GM12878 (cell line): ENCODE measurements at regions not wholly inside any gene's neighbourhood (a gene's known extent, or its start where the extent isn't known, plus 50 kb on each side); places are given as distances from the start of the nearest gene placed in this dataset.

ENCODE experiments used
- ATAC-seq: fragments of 200-7000 bp; cut with Tn5 transposase; 3 replicates; pipeline ENCODE4 v1.9.1; 2020; ENCODE audit warnings: mild to moderate bottlenecking, moderate library complexity
- BruUV-seq: library from RNA; stranded (reverse); fragments of 400-500 nt; replicated peaks from 2 replicates; lab custom pipeline; 2021; lab: Mats Ljungman, UMichigan
- CTCF ChIA-PET: fragments of 300-600 bp; sonication (Branson Sonifier 250); formaldehyde crosslinking; extraction: SDS; loops from one replicate; lab custom pipeline; 2021; ENCODE audit warnings: inconsistent platforms; lab: Yijun Ruan, JAX
- POLR2A ChIA-PET: fragments of 350-600 bp; formaldehyde crosslinking; extraction: SDS; loops from one replicate; lab custom pipeline; 2021; ENCODE audit warnings: inconsistent platforms; lab: Charles Lee
- RAD21 ChIA-PET: fragments of 300-600 bp; sonication (Branson Sonifier 250); formaldehyde crosslinking; loops from one replicate; lab custom pipeline; 2023; ENCODE audit warnings: antibody characterized with exemption; ENCODE audit not compliant: unreplicated experiment; lab: Charles Lee
- SMC1A ChIA-PET: fragments of 300-600 bp; sonication (Branson Sonifier 250); formaldehyde crosslinking; loops from one replicate; lab custom pipeline; 2023; ENCODE audit not compliant: unreplicated experiment, uncharacterized antibody; lab: Charles Lee
- DNase-seq: peaks from one replicate; pipeline ENCODE4 v3.0.0-alpha.2; 2011; ENCODE audit warnings: low read depth, low spot score
- FAIRE-seq: peaks from 3 replicates; lab custom pipeline; 2011; peaks lifted over from hg19 to GRCh38; lab: Jason Lieb, UNC
- H2AFZ ChIP-seq: 2 replicates; pipeline ENCODE4 v1.6.0; 2011; ENCODE audit warnings: low read depth, low read length, control low read depth; ENCODE audit not compliant: control insufficient read depth
- H3K27ac ChIP-seq: 2 replicates; pipeline ENCODE4 v1.5.1; 2011; ENCODE audit warnings: control low read depth; ENCODE audit not compliant: control insufficient read depth, insufficient read depth
- H3K27me3 ChIP-seq, 2 experiments: replicated peaks in 1 of 2; 2 replicates each; pipeline versions ENCODE4 v1.6.0 to v1.6.1; 2011; ENCODE audit warnings: low read length in 1 of 2; ENCODE audit not compliant: control insufficient read depth in 2 of 2, insufficient read depth in 2 of 2
- H3K36me3 ChIP-seq, 2 experiments: 2 replicates each; pipeline ENCODE4 v1.5.1; 2011; ENCODE audit warnings: low read length in 1 of 2; ENCODE audit not compliant: control insufficient read depth in 2 of 2, insufficient read depth in 2 of 2
- H3K4me1 ChIP-seq: 2 replicates; pipeline ENCODE4 v1.6.1; 2011; ENCODE audit warnings: mild to moderate bottlenecking, low read length, moderate library complexity, mixed read lengths; ENCODE audit not compliant: control insufficient read depth, insufficient read depth
- H3K4me2 ChIP-seq: 2 replicates; pipeline ENCODE4 v1.6.0; 2011; ENCODE audit warnings: control low read depth; ENCODE audit not compliant: control insufficient read depth, insufficient read depth
- H3K4me3 ChIP-seq: fragments of 200-600 bp; sonication (generic); 2 replicates; pipeline ENCODE4 v1.5.1; 2016
- H3K79me2 ChIP-seq: 2 replicates; pipeline ENCODE4 v1.6.0; 2011; ENCODE audit warnings: low read length; ENCODE audit not compliant: control insufficient read depth, insufficient read depth
- H3K9ac ChIP-seq: 2 replicates; pipeline ENCODE4 v1.8.0; 2011; ENCODE audit warnings: low read length, control low read depth, mixed read lengths; ENCODE audit not compliant: control insufficient read depth, insufficient read depth
- H3K9me3 ChIP-seq: replicated peaks from 3 replicates; pipeline ENCODE4 v1.5.1; 2011; ENCODE audit warnings: mild to moderate bottlenecking, low read length; ENCODE audit not compliant: control insufficient read depth, insufficient read depth
- H4K20me1 ChIP-seq: 2 replicates; pipeline ENCODE4 v1.6.0; 2011; ENCODE audit not compliant: control insufficient read depth, insufficient read depth
- DPF2 ChIP-seq: fragments of 450-650 bp; IDR thresholded peaks from 2 replicates; pipeline ENCODE4 v1.6.1; 2017; ENCODE audit warnings: mild to moderate bottlenecking
- KDM1A ChIP-seq: fragments of 200-600 bp; sonication (generic); IDR thresholded peaks from 2 replicates; pipeline ENCODE4 v1.6.1; 2016; ENCODE audit warnings: borderline replicate concordance
- MTA2 ChIP-seq: fragments of 450-650 bp; IDR thresholded peaks from 2 replicates; pipeline ENCODE4 v1.6.1; 2016; ENCODE audit warnings: low read depth, mild to moderate bottlenecking, moderate library complexity
- NR2F1 ChIP-seq: fragments of 450-650 bp; conservative IDR thresholded peaks from 2 replicates; pipeline ENCODE4 v1.6.1; 2017; ENCODE audit warnings: mild to moderate bottlenecking
- PBX3 ChIP-seq: IDR thresholded peaks from 2 replicates; pipeline ENCODE4 v1.6.1; 2011; ENCODE audit warnings: mild to moderate bottlenecking, low read depth, low read length, moderate library complexity; ENCODE audit not compliant: insufficient replicate concordance
- RB1 ChIP-seq: fragments of 450-650 bp; formaldehyde crosslinking; IDR thresholded peaks from 2 replicates; pipeline ENCODE4 v1.6.1; 2017; ENCODE audit warnings: mild to moderate bottlenecking, borderline replicate concordance
- RUNX3 ChIP-seq: IDR thresholded peaks from 2 replicates; pipeline ENCODE4 v1.6.1; 2012; ENCODE audit warnings: low read length, inconsistent platforms
- ZBED1 ChIP-seq: IDR thresholded peaks from 2 replicates; pipeline ENCODE4 v1.6.1; 2016; ENCODE audit warnings: borderline replicate concordance
- ZNF24 ChIP-seq: fragments of 450-650 bp; IDR thresholded peaks from 2 replicates; pipeline ENCODE4 v1.6.1; 2017; ENCODE audit warnings: antibody characterized with exemption, mild to moderate bottlenecking
- ZNF384 ChIP-seq: IDR thresholded peaks from 2 replicates; pipeline ENCODE4 v1.6.1; 2012; ENCODE audit warnings: low read depth, mild to moderate bottlenecking, low read length, improper control_type of control experiment, borderline replicate concordance
- WGBS: methylation state at CpG from one replicate; pipeline ENCODE4 v1.1.6; 2016; ENCODE audit warnings: low lambda C conversion rate; ENCODE audit not compliant: insufficient replicate concordance, insufficient coverage; ENCODE audit errors: missing lambda C conversion rate; 5-methylcytosine and 5-hydroxymethylcytosine counted together
- in situ Hi-C: fragments of 300-500 bp; cut with MboI; formaldehyde crosslinking; loops from 9 replicates; pipeline ENCODE4 v1.14.3; 2018; ENCODE audit warnings: mixed read lengths
- intact Hi-C: fragments of 100-400 bp; cut with micrococcal nuclease; formaldehyde crosslinking; loops from one replicate; pipeline ENCODE4 v1.14.2; 2022; ENCODE audit not compliant: unreplicated experiment
- TF ChIP-seq, protein P1 (sequence below): fragments of 150-350 bp; IDR thresholded peaks from 2 replicates; pipeline ENCODE4 v1.6.1; 2016; ENCODE audit warnings: low read depth, low read length
- TF ChIP-seq, protein P2 (sequence below): IDR thresholded peaks from 2 replicates; pipeline ENCODE4 v1.6.1; 2012; ENCODE audit warnings: low read depth, low read length, improper control_type of control experiment

- ChIA-PET POLR2A (no interaction called here), RAD21 (no interaction called here), CTCF (no interaction called here), SMC1A (interaction anchor here (0.6 kb wide), 1 partner anchor 9 kb away, joined by 5 read pairs; no protein-coding TSS in a partner anchor)
- FAIRE-seq: no peak
- Histone ChIP-seq H3K4me1 (no peaks in the 10 kb centered on the region), H3K36me3 (no peaks in the 10 kb centered on the region), H3K9me3 (no peaks in the 10 kb centered on the region), H3K27ac (no peak overlapping the region), H3K4me2 (no peak overlapping the region), H3K79me2 (no peaks in the 10 kb centered on the region), H3K9ac (no peak overlapping the region), H2AFZ (no peak overlapping the region), H3K27me3 (no peaks in the 10 kb centered on the region), H3K4me3 (no peak overlapping the region), H4K20me1 (no peaks in the 10 kb centered on the region)
- in situ Hi-C loops (no loop called here), intact Hi-C loops (no loop called here)
- TF ChIP-seq PBX3 (no peak), MTA2 (no peak), DPF2 (no peak), ZNF24 (no peak), RB1 (no peak), KDM1A (no peak), NR2F1 (no peak), ZNF384 (no peak), RUNX3 (no peak), ZBED1 (no peak)
- TF ChIP-seq, protein P1, sequence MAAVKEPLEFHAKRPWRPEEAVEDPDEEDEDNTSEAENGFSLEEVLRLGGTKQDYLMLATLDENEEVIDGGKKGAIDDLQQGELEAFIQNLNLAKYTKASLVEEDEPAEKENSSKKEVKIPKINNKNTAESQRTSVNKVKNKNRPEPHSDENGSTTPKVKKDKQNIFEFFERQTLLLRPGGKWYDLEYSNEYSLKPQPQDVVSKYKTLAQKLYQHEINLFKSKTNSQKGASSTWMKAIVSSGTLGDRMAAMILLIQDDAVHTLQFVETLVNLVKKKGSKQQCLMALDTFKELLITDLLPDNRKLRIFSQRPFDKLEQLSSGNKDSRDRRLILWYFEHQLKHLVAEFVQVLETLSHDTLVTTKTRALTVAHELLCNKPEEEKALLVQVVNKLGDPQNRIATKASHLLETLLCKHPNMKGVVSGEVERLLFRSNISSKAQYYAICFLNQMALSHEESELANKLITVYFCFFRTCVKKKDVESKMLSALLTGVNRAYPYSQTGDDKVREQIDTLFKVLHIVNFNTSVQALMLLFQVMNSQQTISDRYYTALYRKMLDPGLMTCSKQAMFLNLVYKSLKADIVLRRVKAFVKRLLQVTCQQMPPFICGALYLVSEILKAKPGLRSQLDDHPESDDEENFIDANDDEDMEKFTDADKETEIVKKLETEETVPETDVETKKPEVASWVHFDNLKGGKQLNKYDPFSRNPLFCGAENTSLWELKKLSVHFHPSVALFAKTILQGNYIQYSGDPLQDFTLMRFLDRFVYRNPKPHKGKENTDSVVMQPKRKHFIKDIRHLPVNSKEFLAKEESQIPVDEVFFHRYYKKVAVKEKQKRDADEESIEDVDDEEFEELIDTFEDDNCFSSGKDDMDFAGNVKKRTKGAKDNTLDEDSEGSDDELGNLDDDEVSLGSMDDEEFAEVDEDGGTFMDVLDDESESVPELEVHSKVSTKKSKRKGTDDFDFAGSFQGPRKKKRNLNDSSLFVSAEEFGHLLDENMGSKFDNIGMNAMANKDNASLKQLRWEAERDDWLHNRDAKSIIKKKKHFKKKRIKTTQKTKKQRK: no peak
- TF ChIP-seq, protein P2, sequence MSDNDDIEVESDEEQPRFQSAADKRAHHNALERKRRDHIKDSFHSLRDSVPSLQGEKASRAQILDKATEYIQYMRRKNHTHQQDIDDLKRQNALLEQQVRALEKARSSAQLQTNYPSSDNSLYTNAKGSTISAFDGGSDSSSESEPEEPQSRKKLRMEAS: no peak
- no peak for DNase-seq
- WGBS: 41% methylated on average over 5 of the region's 5 CpGs
- BruUV-seq: no TSS peak
- no peak for ATAC-seq
These were observed 314.6 kb downstream of the CXCL12 start for GRCh38 chr10:44070282-44070681.
